ENCODE measurements at regions not wholly inside any gene's neighbourhood (a gene's known extent, or its start where the extent isn't known, plus 50 kb on each side); places are given as distances from the start of the nearest gene placed in this dataset.

GRCh38 chr3:189459231-189459630, 172.0 kb upstream of the TP63 start:
- TF ChIP-seq POLR2A (IDR thresholded peaks at IDR 0.05; ENCODE audit: low read depth, low read length) (no peak), POLR2AphosphoS5 (IDR thresholded peaks at IDR 0.05; ENCODE audit: low read depth, low read length) (no peak), TAF1 (IDR thresholded peaks at IDR 0.05; ENCODE audit: borderline replicate concordance, low read depth, low read length) (no peak)

Measured in GM12892 (cell line).